ENCODE measurements at regions not wholly inside any gene's neighbourhood (a gene's known extent, or its start where the extent isn't known, plus 50 kb on each side); places are given as distances from the start of the nearest gene placed in this dataset.

- Histone ChIP-seq H3K36me3 (replicated peaks in 1 of 2; ENCODE audit: control extremely low read depth in 1 of 2, control insufficient read depth in 1 of 2, extremely low read depth in 1 of 2, insufficient read depth in 2 of 2, low read length in 1 of 2) (no peaks in the 10 kb centered on the region), H3K9me3 (ENCODE audit: control extremely low read depth in 1 of 3, control insufficient read depth in 2 of 3, insufficient read depth in 1 of 3, low read length in 2 of 3) (peaks cover 0 to 3% (median 0%) of the 10 kb centered on the region in 3 donors), H3K4me1 (ENCODE audit: control insufficient read depth in 2 of 2, insufficient read depth in 2 of 2, low read length in 2 of 2) (no peaks in the 10 kb centered on the region), H3K4me2 (replicated peaks; ENCODE audit: low read depth, low read length, poor library complexity, severe bottlenecking) (no peak overlapping the region), H4K20me1 (ENCODE audit: control insufficient read depth, insufficient read depth, low read length, poor library complexity, severe bottlenecking) (no peaks in the 10 kb centered on the region), H2AFZ (ENCODE audit: insufficient read depth, low read depth, low read length, poor library complexity, severe bottlenecking) (no peak overlapping the region), H3K27me3 (replicated peaks in 1 of 4; ENCODE audit: control extremely low read depth in 1 of 4, control insufficient read depth in 3 of 4, insufficient read depth in 4 of 4, low read length in 3 of 4) (no peaks in the 10 kb centered on the region), H3K4me3 (ENCODE audit: control extremely low read depth in 1 of 5, extremely low read depth in 1 of 5, insufficient read depth in 1 of 5, low read depth in 2 of 5, low read length in 4 of 5) (no peak overlapping the region), H3K9ac (ENCODE audit: low read length) (no peak overlapping the region), H3K27ac (ENCODE audit: low read length in 2 of 2) (no peak overlapping the region), H3K79me2 (ENCODE audit: control insufficient read depth, insufficient read depth, low read length) (no peaks in the 10 kb centered on the region)
- H3K27me3 Mint-ChIP-seq = no peaks in the 10 kb centered on the region
- CTCF ChIA-PET = no interaction called here
- no peaks in the 10 kb centered on the region for H3K4me1 Mint-ChIP-seq
- no peak overlapping the region for H3K4me3 Mint-ChIP-seq
- H3K9me3 Mint-ChIP-seq (ENCODE audit: insufficient read depth) = peaks cover 5% of the 10 kb centered on the region
- POLR2A ChIA-PET = no interaction called here
- ATAC-seq (ENCODE audit: low read depth) (no peak), DNase-seq (no peak)
- no peak for TF ChIP-seq CTCF (IDR thresholded peaks at IDR 0.05)
- no peak for TF ChIP-seq EZH2 (IDR thresholded peaks at IDR 0.05; ENCODE audit: borderline replicate concordance, insufficient read depth, low read depth, low read length, poor library complexity, severe bottlenecking)
- intact Hi-C loops (cut with micrococcal nuclease) = no loop called here
- H3K27ac Mint-ChIP-seq = no peak overlapping the region
Measured at GRCh38 chr6:117118490-117118889, 146.9 kb upstream of the VGLL2 start.

GRCh38 chr6:117126213-117126612 lies 139.1 kb upstream of the VGLL2 start:
- CTCF ChIA-PET = no interaction called here

More at GRCh38 chr6:117126213-117126612, 139.1 kb upstream of the VGLL2 start:
- no peak for TF ChIP-seq CTCF (IDR thresholded peaks at IDR 0.05)
- no peak for TF ChIP-seq EZH2 (IDR thresholded peaks at IDR 0.05; ENCODE audit: borderline replicate concordance, insufficient read depth, low read depth, low read length, poor library complexity, severe bottlenecking)
- Mint-ChIP-seq H3K27me3 (no peaks in the 10 kb centered on the region), H3K9me3 (ENCODE audit: insufficient read depth) (no peaks in the 10 kb centered on the region), H3K4me1 (no peaks in the 10 kb centered on the region), H3K27ac (no peak overlapping the region), H3K4me3 (no peak overlapping the region)
- Histone ChIP-seq H2AFZ (ENCODE audit: insufficient read depth, low read depth, low read length, poor library complexity, severe bottlenecking) (no peak overlapping the region), H3K4me1 (ENCODE audit: control insufficient read depth in 2 of 2, insufficient read depth in 2 of 2, low read length in 2 of 2) (no peaks in the 10 kb centered on the region), H4K20me1 (ENCODE audit: control insufficient read depth, insufficient read depth, low read length, poor library complexity, severe bottlenecking) (no peaks in the 10 kb centered on the region), H3K79me2 (ENCODE audit: control insufficient read depth, insufficient read depth, low read length) (no peaks in the 10 kb centered on the region), H3K36me3 (replicated peaks in 1 of 2; ENCODE audit: control extremely low read depth in 1 of 2, control insufficient read depth in 1 of 2, extremely low read depth in 1 of 2, insufficient read depth in 2 of 2, low read length in 1 of 2) (no peaks in the 10 kb centered on the region), H3K27ac (ENCODE audit: low read length in 2 of 2) (no peak overlapping the region), H3K4me2 (replicated peaks; ENCODE audit: low read depth, low read length, poor library complexity, severe bottlenecking) (no peak overlapping the region), H3K9ac (ENCODE audit: low read length) (no peak overlapping the region), H3K9me3 (ENCODE audit: control extremely low read depth in 1 of 3, control insufficient read depth in 2 of 3, insufficient read depth in 1 of 3, low read length in 2 of 3) (no peaks in the 10 kb centered on the region), H3K27me3 (replicated peaks in 1 of 4; ENCODE audit: control extremely low read depth in 1 of 4, control insufficient read depth in 3 of 4, insufficient read depth in 4 of 4, low read length in 3 of 4) (no peaks in the 10 kb centered on the region), H3K4me3 (ENCODE audit: control extremely low read depth in 1 of 5, extremely low read depth in 1 of 5, insufficient read depth in 1 of 5, low read depth in 2 of 5, low read length in 4 of 5) (no peak overlapping the region)
- DNase-seq = no peak
- POLR2A ChIA-PET = no interaction called here
- WGBS (ENCODE audit: insufficient coverage) = 83% methylated on average over 1 of the region's 1 CpG
- intact Hi-C loops (cut with micrococcal nuclease) = no loop called here
- ATAC-seq (ENCODE audit: low read depth) = no peak

All from B cell (primary cell).